ENCODE measurements at regions not wholly inside any gene's neighbourhood (a gene's known extent, or its start where the extent isn't known, plus 50 kb on each side); places are given as distances from the start of the nearest gene placed in this dataset.

DNA sequence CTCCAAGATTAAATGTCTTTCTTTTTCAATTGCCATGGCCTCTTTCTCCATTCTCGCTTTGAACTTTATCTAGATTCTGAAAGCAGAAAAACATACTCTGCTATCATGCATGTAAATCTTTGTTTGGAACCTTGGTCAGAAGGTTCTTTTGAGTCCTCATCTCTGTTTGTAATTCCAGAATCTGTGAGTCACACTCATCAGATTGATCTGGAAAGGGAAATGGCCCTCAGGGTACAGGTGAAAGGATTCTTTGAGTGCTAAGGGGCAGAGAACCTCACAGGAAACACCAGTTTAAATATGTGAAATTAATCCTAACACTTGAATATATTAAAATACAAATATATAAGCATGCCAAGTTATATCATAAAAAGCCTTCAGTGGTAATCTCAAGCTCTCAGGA is 211.0 kb upstream of the ADGRL3 start:
- TF ChIP-seq, protein P1, sequence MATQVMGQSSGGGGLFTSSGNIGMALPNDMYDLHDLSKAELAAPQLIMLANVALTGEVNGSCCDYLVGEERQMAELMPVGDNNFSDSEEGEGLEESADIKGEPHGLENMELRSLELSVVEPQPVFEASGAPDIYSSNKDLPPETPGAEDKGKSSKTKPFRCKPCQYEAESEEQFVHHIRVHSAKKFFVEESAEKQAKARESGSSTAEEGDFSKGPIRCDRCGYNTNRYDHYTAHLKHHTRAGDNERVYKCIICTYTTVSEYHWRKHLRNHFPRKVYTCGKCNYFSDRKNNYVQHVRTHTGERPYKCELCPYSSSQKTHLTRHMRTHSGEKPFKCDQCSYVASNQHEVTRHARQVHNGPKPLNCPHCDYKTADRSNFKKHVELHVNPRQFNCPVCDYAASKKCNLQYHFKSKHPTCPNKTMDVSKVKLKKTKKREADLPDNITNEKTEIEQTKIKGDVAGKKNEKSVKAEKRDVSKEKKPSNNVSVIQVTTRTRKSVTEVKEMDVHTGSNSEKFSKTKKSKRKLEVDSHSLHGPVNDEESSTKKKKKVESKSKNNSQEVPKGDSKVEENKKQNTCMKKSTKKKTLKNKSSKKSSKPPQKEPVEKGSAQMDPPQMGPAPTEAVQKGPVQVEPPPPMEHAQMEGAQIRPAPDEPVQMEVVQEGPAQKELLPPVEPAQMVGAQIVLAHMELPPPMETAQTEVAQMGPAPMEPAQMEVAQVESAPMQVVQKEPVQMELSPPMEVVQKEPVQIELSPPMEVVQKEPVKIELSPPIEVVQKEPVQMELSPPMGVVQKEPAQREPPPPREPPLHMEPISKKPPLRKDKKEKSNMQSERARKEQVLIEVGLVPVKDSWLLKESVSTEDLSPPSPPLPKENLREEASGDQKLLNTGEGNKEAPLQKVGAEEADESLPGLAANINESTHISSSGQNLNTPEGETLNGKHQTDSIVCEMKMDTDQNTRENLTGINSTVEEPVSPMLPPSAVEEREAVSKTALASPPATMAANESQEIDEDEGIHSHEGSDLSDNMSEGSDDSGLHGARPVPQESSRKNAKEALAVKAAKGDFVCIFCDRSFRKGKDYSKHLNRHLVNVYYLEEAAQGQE (IDR thresholded peaks at IDR 0.05; ENCODE audit: insufficient read depth in 1 of 2, low read depth in 2 of 2, low read length in 2 of 2) = no peak
- TF ChIP-seq FOXP2 (optimal IDR thresholded peaks at IDR 0.05; ENCODE audit: borderline replicate concordance, extremely low read depth, extremely low read length, insufficient read depth) (no peak), SIN3A (IDR thresholded peaks at IDR 0.05; ENCODE audit: borderline replicate concordance, insufficient read depth, low read length) (no peak), TAF1 (IDR thresholded peaks at IDR 0.05; ENCODE audit: borderline replicate concordance, insufficient read depth, low read length) (no peak), POLR2AphosphoS5 (IDR thresholded peaks at IDR 0.05; ENCODE audit: low read depth, low read length) (no peak)

DNA sequence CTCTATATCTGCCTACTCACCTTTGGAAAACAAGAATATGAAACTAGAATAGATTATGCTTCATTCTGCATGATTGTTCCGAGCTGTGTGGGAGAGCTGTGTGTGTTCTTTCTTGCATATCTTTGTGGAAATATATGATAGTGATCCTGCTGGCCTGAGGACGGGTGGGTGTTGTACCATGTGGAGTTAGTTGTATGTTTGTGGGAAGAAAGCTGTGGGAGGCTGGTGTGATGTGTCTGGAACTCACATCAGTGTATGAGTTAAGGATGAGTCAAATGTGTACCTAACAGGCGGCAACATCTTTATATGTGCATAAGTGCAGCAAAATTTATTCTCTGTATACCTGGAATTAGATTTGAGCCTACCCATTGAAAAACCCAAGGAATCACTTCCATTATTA is 208.1 kb upstream of the ADGRL3 start:
- TF ChIP-seq SIN3A (IDR thresholded peaks at IDR 0.05; ENCODE audit: borderline replicate concordance, insufficient read depth, low read length) (no peak), POLR2AphosphoS5 (IDR thresholded peaks at IDR 0.05; ENCODE audit: low read depth, low read length) (no peak), FOXP2 (optimal IDR thresholded peaks at IDR 0.05; ENCODE audit: borderline replicate concordance, extremely low read depth, extremely low read length, insufficient read depth) (no peak), TAF1 (IDR thresholded peaks at IDR 0.05; ENCODE audit: borderline replicate concordance, insufficient read depth, low read length) (no peak)
- TF ChIP-seq, protein P1 (IDR thresholded peaks at IDR 0.05; ENCODE audit: insufficient read depth in 1 of 2, low read depth in 2 of 2, low read length in 2 of 2) = no peak

DNA sequence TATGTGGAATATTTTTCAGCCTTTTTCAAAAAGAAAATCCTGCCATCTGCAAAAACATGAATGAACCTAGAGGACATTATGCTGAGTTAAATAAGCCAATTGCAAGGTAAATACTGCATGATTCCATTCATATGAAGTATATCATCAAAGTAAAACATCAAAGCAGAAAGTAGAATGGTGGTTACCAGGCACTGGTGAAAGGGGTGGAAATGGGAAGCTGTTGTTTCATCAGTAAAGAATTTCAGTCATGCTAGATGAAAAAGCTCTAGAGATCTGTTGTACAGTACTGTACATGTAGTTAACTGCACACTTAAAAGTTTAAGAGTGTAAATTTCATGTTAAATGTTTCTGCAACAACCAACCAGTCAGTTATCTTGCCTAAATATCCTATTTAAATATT is 196.8 kb upstream of the ADGRL3 start:
- TF ChIP-seq TAF1 (IDR thresholded peaks at IDR 0.05; ENCODE audit: borderline replicate concordance, insufficient read depth, low read length) (no peak), FOXP2 (optimal IDR thresholded peaks at IDR 0.05; ENCODE audit: borderline replicate concordance, extremely low read depth, extremely low read length, insufficient read depth) (no peak), POLR2AphosphoS5 (IDR thresholded peaks at IDR 0.05; ENCODE audit: low read depth, low read length) (no peak), SIN3A (IDR thresholded peaks at IDR 0.05; ENCODE audit: borderline replicate concordance, insufficient read depth, low read length) (no peak)
- TF ChIP-seq, protein P1 (IDR thresholded peaks at IDR 0.05; ENCODE audit: insufficient read depth in 1 of 2, low read depth in 2 of 2, low read length in 2 of 2) = no peak

DNA sequence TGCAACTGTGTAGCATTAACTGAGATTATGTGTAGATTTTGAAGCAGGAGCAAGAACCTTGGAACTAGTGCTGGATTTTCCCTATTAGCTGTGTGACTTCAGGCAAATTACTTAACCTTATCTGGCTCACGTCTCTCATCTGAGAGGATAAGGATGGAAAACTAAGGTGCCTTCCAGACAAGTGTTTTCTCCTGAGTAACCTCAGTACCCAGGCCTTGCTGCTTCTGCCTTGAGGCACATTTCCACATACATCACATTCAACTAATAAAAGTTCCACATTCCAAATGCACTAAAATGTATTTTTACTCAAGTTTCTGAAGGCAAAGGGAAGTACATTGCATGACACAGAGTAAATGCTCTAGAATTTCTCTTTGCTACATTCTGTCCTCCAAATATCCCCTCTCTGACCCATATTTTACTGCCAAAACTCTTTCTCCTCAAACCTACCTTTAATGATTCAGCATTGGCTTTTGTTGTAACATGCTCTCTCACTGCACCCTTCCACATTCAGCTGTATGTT is 195.4 kb upstream of the ADGRL3 start:
- TF ChIP-seq TAF1 (IDR thresholded peaks at IDR 0.05; ENCODE audit: borderline replicate concordance, insufficient read depth, low read length) (no peak), FOXP2 (optimal IDR thresholded peaks at IDR 0.05; ENCODE audit: borderline replicate concordance, extremely low read depth, extremely low read length, insufficient read depth) (no peak), POLR2AphosphoS5 (IDR thresholded peaks at IDR 0.05; ENCODE audit: low read depth, low read length) (no peak), SIN3A (IDR thresholded peaks at IDR 0.05; ENCODE audit: borderline replicate concordance, insufficient read depth, low read length) (no peak)
- TF ChIP-seq, protein P1 (IDR thresholded peaks at IDR 0.05; ENCODE audit: insufficient read depth in 1 of 2, low read depth in 2 of 2, low read length in 2 of 2) = no peak

DNA sequence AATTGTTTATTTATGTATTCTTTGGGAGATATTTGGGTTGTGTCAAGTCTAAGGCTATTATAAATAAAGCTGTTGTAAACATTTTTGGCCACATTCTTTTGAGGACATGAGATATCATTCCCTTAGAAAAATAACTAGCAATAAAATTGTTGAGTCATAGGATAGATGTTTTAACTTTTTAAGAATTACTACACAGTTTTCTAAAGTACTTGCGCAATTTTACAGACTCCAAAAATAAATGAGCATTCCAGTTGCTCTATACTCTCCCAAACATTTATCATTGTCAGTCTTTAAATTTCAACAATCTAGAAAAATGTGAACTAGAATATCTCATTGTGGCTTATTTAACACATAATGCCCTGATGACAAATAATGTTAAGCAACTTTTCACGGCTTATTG is 189.1 kb upstream of the ADGRL3 start:
- TF ChIP-seq, protein P1 (IDR thresholded peaks at IDR 0.05; ENCODE audit: insufficient read depth in 1 of 2, low read depth in 2 of 2, low read length in 2 of 2) = no peak
- no peak for TF ChIP-seq TAF1 (IDR thresholded peaks at IDR 0.05; ENCODE audit: borderline replicate concordance, insufficient read depth, low read length)
- no peak for TF ChIP-seq FOXP2 (optimal IDR thresholded peaks at IDR 0.05; ENCODE audit: borderline replicate concordance, extremely low read depth, extremely low read length, insufficient read depth)
- no peak for TF ChIP-seq SIN3A (IDR thresholded peaks at IDR 0.05; ENCODE audit: borderline replicate concordance, insufficient read depth, low read length)
- TF ChIP-seq POLR2AphosphoS5 (IDR thresholded peaks at IDR 0.05; ENCODE audit: low read depth, low read length) = no peak

Data from PFSK-1 (cell line).